Jurkat, Clone E6-1 (cell line): ENCODE measurements at regions not wholly inside any gene's neighbourhood (a gene's known extent, or its start where the extent isn't known, plus 50 kb on each side); places are given as distances from the start of the nearest gene placed in this dataset.

ENCODE experiments used
- DNase-seq: peaks from one replicate; pipeline ENCODE4 v3.0.0-alpha.2; 2011; ENCODE audit warnings: low read depth, low spot score
- H3K4me3 ChIP-seq: 2 replicates; pipeline ENCODE4 v1.5.1; 2011; ENCODE audit warnings: mild to moderate bottlenecking, low read length, control low read depth, moderate library complexity

GRCh38 chr4:125722009-125722408, 407.3 kb downstream of the FAT4 start:
- no peak for DNase-seq
- no peak overlapping the region for H3K4me3 ChIP-seq

DNA sequence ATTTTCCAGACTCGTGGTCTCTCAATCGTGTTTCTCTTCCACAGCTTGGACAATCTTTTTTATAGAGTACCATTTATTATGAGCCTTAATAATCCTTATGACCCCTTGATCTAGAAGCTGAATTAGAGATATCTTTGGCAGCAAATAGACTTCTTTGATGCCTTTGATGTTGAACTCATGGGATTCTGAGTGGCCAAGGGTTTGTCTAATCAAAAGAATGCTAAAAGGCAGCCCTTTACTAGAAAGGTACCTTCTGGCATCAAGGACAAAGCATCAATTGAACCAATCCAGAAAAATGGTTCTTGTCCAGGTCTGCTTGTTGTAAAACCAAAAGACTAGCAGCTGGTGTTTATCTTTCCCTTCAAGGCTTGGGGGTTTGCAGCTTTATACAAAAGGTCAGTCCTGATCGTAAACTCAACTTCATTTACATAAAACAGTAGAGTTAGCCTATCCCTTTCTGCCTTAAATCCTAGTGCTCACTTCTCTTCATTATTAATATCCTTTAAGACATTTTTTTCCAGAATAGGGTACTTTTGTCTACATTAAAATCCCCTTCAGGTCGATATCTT, 411.3 kb downstream of the FAT4 start:
- DNase-seq = no peak
- no peak overlapping the region for H3K4me3 ChIP-seq

- H3K4me3 ChIP-seq = no peak overlapping the region
- DNase-seq = no peak
These were observed 413.2 kb downstream of the FAT4 start for GRCh38 chr4:125727931-125728330.

- no peak for DNase-seq
- H3K4me3 ChIP-seq = no peak overlapping the region
These were observed 413.8 kb downstream of the FAT4 start for GRCh38 chr4:125728568-125728967.

DNA sequence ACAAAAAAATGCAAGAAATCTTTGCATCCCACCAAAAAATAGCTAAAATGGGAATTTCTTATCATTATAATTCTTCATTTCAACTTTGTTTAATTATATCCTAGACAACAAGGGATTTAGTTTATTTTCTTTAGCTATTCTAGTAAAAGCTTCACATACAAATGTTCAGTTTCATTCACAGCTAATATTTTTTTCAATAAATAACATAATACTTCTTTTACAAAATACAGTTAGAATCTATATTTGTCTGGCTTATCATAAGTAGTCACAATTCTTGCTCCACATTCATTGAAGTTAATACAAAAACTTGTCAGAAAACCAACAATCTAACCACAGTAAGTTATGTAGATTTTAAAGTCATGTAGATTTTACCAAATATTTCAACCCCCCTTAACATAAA, 414.4 kb downstream of the FAT4 start:
- no peak for DNase-seq
- H3K4me3 ChIP-seq = no peak overlapping the region

DNA sequence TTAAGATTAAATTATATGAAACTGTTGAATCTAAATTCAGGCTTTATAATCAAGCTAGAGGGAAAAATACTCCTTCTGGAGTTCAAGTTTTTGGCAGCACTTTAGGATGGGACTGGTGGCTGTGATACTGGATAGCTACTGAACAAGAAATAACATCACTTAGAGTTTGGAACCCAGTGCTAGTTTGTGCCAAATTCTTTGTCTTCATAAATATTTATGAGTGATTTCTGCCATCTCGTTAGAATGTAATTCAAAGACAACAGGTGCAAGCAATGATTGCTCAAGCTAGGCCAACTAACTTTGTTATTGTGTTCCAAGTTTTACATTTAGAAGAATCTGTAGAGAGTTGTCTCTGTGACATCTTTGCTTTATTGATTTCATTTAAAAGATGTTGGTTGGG, 417.9 kb downstream of the FAT4 start:
- DNase-seq = no peak
- no peak overlapping the region for H3K4me3 ChIP-seq

DNA sequence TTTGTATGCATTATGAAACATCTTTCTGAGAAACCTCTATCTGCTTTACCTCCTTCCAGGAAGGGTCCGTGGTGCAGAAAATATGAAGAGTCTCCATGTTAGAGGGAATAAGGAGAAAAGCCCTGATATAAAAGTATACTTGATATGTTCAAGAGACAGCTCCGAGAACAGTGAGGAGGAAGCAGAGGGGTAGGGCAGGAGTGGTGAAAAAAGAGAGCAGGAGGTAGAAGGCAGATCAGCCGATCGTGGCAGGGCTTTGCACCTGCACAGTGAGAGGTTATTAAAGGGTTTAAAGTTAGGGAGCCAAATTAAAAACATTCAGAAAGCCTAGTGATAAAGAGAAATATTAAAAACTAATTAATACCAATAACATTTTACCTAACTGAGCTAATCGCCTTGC, 419.7 kb downstream of the FAT4 start:
- DNase-seq = no peak
- no peak overlapping the region for H3K4me3 ChIP-seq

GRCh38 chr4:125735102-125735501, 420.3 kb downstream of the FAT4 start:
- DNase-seq = no peak
- no peak overlapping the region for H3K4me3 ChIP-seq

GRCh38 chr4:125736057-125736456, 421.3 kb downstream of the FAT4 start:
- no peak for DNase-seq
- H3K4me3 ChIP-seq = no peak overlapping the region

DNA sequence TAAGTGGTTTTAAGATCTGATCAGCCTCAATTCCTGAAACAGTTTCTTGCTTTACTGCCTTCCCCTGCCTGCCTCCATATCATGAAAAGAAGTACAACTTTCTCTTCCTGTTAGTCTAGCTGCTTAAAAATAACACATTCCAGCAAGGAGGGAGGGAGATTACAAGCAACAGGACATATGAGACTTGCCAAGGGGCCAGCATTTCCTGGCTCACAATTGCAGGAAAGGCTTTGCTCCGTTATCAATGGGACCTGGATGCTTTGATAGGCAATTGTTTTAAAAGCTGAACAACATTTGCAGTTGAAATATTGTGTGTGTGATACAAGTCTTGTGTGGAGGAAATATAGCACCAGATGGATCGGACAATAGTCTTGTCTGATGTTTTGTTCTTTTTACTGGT, 425.0 kb downstream of the FAT4 start:
- no peak overlapping the region for H3K4me3 ChIP-seq
- DNase-seq = no peak

GRCh38 chr4:125741825-125742452, 427.2 kb downstream of the FAT4 start:
- DNase-seq = peak; percentile 10
- no peak overlapping the region for H3K4me3 ChIP-seq

DNA sequence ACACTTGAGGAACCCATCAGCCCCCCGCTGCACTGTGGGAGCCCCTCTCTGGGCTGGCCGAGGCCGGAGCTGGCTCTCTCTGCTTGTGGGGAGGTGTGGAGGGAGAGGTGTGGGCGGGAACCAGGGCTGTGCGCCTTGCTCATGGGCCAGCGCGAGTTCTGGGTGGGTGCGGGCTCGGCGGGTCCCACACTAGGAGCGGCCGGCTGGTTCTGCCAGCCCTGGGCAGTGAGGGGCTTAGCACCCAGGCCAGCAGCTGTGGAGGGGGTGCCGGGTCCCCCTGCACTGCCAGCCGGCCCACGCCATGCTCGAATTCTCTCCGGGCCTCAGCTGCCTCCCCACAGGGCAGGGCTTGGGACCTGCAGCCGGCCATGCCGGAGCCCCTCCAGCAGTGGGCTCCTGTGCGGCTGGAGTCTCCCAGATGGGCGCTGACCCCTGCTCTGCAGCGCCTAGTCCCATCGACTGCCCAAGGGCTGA, 430.2 kb downstream of the FAT4 start:
- DNase-seq = no peak
- H3K4me3 ChIP-seq = no peak overlapping the region

DNA sequence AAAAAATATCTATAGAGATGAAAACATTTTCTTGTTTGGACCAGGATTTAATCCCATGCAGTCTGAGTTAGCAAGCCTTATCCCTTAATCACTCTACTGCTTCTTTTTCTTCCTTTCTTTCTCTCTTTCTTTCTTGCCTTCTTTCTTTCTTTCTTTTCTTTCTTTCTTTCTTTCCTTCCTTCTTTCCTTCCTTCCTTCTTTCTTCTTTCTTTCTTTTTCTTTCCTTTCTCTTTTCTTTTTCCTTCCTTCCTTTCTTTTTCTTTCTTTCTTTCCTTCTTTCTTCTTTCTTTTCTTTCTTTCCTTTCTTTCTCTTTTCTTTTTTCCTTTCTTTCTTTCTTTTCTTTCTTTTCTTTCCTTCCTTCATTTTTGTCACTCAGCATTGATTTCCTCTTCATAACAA, 434.6 kb downstream of the FAT4 start:
- DNase-seq = no peak
- H3K4me3 ChIP-seq = no peak overlapping the region

GRCh38 chr4:125750399-125750798, 435.6 kb downstream of the FAT4 start:
- no peak overlapping the region for H3K4me3 ChIP-seq
- no peak for DNase-seq

- no peak for DNase-seq
These were observed 436.2 kb downstream of the FAT4 start for GRCh38 chr4:125750828-125751466.

DNA sequence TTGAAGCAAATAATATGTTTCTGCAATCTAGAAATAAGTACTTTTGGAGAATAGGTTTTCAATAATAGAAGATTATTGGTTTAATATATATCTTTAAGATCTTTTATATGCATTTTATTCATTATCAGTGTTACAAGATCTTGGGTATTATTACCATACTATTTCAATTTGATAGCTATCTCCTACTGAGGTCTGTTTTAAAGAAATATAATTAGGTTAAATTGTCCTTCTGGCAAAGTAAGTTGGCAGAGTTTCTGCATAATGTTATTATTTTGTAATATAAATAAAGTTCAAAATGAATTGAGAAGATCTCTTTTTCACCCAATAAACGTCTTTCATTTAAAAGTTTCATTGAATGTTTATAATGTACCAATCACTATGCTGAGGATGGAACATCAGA, 443.7 kb downstream of the FAT4 start:
- DNase-seq = no peak
- no peak overlapping the region for H3K4me3 ChIP-seq

More at GRCh38 chr4:125750828-125751466, 436.2 kb downstream of the FAT4 start:
- H3K4me3 ChIP-seq = no peak overlapping the region

DNA sequence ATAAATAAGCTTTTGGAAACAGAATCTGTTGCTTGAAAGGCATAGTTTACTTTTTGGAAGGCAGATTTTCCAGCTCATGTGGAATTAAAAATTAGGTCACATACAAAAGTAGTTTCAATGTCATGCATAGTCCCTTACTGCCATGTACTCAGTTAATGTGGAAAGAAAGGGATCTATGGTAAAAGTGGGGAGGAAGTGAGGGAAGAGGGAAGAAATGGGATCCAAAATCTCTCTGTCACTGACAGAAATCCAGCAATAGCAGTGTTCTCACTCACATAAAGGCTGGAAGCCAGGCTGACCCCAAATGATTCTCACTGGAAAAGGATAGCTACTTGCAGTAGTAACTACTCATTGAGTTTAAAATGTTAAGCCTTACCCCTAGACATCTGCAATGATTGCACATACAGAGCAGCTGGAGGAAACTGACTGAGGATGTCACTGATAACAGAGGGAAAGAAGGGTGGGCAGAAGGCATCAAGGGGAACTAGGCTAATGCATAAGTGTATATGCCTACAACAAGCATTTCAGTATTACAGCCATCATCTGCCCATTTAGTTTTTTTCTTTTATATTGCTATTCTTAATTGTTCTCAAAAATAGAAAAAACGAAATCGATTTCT, 445.6 kb downstream of the FAT4 start:
- no peak for DNase-seq
- H3K4me3 ChIP-seq = no peak overlapping the region

DNA sequence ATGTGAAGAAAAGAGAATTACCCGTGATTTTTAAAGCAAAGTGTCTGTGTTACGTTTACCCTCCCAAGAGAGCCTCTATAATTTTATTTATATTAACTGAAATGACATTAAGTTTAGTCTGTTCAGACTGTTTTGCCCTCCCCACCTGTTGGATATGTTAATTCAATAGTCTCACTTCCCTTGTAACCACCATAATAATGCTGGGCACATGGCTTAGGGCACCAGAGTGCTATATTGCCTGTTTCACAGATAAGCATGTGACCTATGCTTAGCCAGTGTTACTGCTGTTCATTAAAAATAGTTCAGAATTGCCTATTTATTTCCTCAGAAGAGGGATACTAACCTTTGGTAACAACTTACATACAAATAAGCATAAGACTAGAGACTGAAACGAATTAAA, 446.2 kb downstream of the FAT4 start:
- no peak overlapping the region for H3K4me3 ChIP-seq
- no peak for DNase-seq

- no peak for DNase-seq
- H3K4me3 ChIP-seq = no peak overlapping the region
These were observed 447.8 kb downstream of the FAT4 start for GRCh38 chr4:125762537-125762936.

GRCh38 chr4:125765941-125766340, 451.2 kb downstream of the FAT4 start:
- H3K4me3 ChIP-seq = no peak overlapping the region

More at GRCh38 chr4:125765941-125766340, 451.2 kb downstream of the FAT4 start:
- DNase-seq = no peak
